Amniotic epithelial cell (primary cell): ENCODE measurements at regions not wholly inside any gene's neighbourhood (a gene's known extent, or its start where the extent isn't known, plus 50 kb on each side); places are given as distances from the start of the nearest gene placed in this dataset.

ENCODE experiments used
- DNase-seq: peaks from one replicate; pipeline ENCODE4 v3.0.0-alpha.2; 2010; ENCODE audit warnings: low read depth

DNA sequence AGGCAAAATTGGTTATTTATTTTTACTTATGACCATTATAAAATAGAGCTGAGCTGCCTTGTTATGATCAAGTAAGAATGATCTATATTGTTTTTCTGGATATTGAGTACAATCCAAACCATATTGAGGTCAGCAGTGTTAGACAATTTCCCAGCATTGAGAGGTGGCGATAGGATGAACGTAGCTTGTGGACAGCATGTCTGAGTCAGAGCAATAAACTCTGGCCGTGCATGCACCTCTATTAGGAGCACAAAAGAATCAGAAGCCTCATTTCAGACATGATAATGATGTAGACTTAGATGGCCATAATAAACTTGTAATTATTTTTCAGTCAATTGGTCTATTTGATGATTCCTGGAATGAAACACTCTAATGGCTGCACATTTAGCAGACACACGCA lies 491.6 kb downstream of the RIT2 start:
- no peak for DNase-seq

DNA sequence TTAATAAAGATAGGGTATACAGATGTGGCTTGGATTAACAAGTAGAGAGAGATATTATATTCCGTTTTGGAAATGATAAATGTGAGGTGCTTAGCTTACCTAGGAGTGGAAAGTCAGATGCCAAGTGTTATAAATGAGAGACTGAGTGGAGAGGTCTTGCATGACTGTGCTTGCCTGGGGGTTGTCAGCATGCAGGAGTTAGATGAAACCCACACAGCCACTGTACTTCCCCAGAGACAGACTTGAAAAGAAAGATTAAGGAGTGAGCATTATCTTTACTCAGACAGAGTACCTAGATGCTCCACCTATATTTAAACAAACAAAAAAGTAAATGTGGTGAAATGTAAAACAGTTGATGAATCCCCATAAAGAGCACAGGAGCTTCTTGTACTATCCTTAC lies 482.7 kb downstream of the RIT2 start:
- no peak for DNase-seq

DNA sequence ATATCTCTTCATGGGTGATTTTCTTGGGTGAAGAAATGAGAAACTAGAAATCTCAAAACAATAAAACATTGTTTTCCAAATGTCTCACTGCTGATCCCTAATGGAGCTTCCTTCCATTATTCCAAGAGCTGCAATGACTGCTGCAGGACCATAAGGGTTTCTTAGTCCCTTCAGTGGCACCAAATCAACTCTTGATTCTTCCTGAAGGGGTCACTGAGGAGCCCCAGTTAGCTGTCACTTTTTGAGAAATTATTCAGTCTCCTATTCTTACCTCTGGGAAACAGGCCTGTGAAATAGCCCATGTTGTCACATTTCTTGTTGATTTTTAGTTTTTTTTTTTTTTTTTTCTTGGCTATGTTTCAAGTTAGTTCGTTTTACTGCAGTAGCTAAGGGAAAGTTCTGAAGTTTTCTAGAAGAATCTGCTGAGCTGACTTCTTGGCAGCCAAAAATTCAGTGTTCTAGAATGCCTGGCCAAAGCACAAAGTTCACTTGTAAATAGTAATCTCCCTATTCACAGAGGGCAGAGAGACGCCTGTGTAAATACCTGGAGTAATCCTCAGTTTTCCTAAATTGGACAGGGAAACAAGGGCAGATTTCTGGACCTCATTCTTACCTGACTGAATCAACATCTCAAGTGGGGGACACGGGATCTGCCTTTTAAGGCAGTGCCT lies 480.0 kb downstream of the RIT2 start:
- no peak for DNase-seq

DNA sequence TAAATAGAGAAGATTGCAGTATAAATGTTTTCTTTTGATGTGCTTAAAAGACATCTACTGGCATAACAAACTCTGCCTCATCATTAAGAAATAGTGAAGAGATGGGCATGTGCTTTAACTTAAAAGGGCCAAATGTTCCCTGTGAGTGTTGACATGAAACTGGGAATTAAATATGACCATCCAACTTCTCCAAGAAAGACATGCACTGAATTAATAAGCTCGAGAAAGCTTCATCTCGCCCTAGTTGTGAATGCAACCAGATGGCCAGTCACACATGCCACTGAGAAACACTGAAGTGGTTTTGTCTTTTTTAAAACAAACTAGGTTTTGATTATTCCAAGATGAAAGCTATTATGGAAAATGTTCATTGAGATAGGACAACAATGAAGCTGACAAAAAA lies 479.2 kb downstream of the RIT2 start:
- no peak for DNase-seq

DNA sequence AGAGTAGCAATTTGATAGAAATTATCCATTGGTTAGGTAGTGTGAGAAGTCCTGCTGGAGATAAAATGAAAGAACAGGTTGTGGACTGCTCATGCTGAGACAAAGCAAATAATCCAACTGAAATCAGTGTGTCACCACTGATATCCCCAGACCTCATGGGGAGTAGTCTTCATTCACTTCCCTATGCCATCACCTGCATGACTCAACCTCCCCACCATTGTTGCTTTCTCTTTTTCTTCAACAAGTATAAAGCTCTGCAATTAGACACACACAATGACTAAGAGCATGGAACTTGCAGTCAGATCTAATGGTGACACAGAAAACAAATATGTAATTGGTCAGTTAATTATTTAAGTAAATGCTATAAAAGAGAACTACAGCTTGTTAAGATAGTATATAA lies 475.3 kb downstream of the RIT2 start:
- DNase-seq: no peak

DNA sequence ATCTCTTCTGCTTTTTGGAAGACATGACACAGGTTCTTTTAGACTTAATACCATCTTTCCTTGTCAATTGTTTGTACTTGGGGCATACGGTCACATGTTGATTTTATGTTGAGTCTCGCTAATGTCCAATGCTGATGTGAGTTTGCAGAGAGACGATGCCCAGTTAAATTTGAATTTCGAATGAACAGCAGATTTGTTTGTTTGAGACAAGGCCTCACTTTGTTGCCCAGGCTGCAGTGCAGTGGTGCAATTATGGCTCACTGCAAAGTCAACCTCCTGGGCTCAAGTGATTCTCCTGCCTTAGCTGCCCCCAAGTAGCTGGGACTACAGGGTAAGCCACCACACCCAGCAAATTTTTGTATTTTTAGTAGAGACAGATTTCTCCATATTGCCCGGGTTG lies 473.5 kb downstream of the RIT2 start:
- DNase-seq: no peak

DNA sequence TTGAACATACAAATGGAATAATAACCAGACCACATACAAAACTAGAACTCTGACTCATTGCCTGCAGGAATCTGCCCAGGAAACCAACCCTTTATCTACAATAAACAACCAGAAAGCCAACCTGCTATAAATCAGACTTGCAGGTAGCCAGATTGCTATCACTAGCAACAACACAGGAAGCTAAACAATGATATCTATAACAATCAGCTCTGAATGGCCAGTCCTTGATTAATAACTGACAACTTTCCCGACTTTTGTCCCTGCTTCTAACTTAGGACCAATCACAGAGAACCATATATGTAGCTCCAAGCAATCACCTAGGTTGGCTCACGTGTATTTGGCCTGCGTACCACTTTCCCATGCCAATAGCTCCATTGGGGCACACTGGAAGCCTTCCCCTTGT lies 470.8 kb downstream of the RIT2 start:
- DNase-seq: no peak

DNA sequence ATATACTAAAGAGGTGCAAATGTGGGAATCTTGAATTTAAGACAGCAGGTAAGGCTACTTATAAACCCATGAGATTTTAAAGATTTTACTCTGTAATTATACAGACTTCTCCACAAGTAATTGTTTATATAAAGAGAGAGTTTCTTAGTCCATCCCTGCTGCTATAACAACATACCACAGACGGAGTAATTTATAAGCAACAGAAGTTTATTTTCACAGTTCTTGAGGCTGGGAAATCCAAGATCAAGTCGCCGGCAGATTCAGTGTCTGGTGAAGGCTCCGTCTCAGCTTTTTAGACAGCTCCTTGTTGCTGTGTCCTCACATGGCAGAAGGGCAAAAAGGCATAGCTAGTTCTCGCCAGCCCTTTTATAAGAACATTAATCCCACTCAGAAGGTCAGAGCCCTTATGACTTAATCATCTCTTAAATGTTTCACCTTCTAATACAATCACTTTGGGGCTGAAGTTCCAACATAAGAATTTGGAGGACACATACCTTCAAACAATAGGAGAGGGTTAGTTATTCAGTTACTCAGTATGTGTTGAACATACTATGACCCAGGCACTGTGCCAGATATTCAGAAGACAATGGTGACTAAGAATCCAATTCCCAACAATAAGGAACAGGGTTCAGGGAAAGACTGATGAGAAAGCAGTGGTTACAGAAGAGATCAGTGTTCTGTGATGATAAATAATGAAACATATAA lies 466.0 kb downstream of the RIT2 start:
- DNase-seq: no peak

DNA sequence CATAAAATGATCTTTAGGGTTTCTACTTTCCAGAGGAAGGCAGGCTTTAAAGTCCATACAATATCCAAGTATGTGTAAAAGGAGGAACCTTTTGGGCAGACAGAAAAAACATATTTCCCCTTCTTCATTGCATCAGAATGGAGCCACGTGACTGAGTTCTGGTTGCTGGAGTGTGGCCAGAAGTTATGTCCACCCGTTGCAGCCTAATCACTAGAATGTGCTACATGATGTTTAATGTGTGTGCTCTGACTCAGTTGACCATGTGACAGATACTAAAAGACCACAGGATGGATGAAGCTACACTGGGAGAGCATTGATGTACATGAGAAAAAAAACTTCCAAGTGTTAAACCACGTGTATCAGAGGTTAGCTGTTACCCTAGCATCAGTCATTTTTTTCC lies 460.9 kb downstream of the RIT2 start:
- no peak for DNase-seq

DNA sequence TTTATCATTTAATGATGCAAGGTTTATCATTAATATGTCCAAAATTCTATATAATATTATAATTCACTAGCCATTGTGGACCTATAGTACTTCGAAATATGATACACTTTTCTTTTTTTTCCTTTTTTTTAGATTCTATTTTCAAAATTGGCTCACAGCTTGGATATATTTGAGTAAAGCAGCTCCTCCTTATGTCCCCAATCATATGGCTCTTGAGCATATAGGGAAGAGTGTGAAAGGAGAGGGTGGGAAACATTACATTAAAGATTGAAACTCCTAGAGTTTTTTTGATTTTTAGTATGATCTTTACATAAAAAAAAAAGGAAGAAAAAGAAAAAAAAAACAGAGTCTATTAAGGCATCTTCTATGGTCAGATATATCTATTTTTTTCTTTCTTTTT lies 457.9 kb downstream of the RIT2 start:
- no peak for DNase-seq

DNA sequence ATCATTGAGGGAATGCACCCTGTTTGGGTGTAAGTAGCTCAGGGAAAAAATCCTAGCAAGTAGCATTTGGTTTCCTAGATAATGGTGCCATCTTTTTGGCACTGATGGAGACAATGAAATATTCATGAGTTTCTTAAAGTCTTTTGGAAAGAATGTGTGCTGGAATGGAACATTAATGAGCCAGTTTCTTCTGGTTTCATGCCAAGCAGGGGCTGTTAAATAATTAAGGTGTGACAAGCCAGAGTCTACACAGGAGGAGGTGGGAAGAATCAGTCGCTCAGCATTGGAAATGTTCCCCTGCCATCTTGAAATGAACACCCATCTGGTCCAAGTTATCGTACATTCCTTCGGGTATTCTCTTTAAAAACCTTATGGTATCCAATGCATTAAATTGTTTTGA lies 457.3 kb downstream of the RIT2 start:
- no peak for DNase-seq

DNA sequence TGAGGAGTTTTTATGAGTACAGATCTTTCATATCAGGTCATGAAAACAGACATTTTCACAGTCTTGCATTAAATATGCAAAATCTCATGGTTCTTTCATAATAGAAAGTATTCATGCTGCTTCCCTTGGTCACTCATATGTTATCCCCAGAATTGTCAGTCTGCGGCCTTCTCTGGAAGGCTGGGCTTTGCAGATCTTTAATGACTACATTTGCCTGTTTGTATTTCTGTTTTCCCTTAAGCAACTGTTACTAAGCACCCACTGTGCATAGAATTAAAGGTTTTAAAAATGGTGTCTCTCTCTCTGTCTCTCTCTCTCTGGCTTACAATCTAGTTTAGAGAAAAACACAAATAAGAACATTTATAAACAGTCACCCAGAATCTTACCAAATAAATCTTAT lies 456.3 kb downstream of the RIT2 start:
- no peak for DNase-seq

DNA sequence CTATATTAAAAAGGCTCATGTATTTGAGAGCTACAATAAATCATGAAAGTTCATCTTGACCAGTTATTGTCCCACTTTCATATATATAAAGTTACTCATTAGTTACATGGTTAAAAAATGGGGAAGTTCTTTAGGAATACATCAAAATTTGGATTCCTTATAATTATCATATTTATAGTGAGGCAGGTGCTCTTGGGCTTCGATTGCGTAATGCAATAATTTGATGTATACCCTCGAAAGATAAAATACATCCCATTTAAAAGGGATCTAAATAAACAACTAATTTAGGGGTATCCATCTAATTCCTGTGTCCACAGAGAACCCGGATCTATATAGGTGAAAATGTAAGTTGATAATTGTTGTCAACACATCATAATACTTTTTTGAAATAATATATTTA lies 444.6 kb downstream of the RIT2 start:
- no peak for DNase-seq

DNA sequence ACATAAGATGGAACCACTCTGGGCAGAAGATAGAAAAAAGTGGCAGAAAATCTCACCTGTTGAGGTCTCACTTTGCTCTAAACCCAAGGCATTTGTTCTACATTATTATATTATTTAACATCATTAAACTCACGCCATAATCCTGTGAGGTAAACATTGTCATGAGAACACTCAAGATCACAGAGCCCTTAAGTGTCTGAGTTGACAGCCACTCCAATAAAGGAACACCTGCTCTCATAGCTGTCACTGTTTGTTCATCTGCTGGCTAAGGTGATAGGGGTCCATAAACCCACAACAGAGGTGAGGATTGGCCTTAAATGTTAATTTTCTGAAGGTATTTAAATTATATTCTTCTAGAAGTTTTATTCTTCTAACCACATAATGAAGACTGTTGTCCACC lies 439.7 kb downstream of the RIT2 start:
- DNase-seq: no peak

DNA sequence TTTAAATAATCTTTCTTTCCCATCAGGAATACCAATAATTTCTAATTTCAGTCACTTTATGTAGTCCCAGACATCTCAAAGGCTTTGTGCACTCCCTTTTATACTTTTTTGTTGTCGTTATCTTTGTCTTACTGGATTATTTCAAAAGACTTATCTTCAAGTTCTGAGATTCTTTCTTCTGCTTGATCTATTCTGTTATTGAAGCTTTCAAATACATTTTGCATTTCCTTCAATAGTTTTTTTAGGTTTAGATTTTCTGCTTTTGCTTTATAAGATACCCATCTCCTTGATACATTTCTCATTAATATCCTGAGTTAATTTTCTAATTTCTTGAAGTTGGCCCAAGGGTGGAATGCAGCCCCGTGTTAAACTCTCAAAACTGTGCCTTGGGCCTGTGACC lies 432.4 kb downstream of the RIT2 start:
- no peak for DNase-seq

DNA sequence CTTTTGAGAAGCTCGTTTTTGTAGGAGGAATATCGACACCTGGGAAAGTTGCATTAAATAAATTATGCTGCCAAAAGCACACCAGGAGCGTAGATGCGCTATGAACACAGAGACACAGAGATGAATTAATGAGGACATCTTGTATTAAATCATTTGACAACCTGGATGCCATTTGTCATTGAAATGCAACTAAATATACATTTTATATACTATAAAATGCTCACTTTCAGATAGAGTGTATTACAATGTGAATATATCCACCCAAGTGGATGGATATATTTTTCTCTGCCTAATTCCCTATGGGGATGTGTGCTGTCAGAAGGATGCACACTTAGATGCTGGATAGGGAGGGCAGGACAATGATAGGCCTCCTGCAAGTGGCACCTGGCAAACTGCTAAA lies 426.2 kb downstream of the RIT2 start:
- no peak for DNase-seq
